GM19372 (cell line): ENCODE measurements at regions not wholly inside any gene's neighbourhood (a gene's known extent, or its start where the extent isn't known, plus 50 kb on each side); places are given as distances from the start of the nearest gene placed in this dataset.

Experiments
- ATAC-seq: cut with Tn5 transposase; IDR thresholded peaks from one replicate; pipeline ENCODE4 v1.9.1; 2021; ENCODE audit warnings: mild to moderate bottlenecking, low read depth, moderate library complexity; ENCODE audit not compliant: unreplicated experiment

- ATAC-seq: no peak
Measured at GRCh38 chr16:66155933-66156332, 210.6 kb upstream of the CDH5 start.

DNA sequence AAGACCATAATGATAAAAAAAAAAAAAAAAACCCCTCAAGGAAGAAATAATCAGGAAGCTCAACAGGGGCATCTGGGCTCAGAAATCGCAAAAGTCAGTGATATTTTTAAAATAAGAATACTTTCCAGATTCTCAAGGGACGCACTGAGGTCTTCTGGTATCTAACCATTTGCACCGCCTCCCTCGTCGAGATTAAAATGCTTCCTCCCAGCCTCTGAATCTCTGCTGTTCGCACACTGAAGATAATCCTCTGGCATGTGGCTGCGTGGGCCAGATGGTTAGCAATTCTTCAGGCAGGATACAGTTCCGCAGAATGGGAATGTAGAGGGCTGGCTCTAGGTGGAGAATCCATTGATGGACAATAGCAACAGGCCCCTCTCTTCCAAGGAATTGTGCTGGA lies 211.7 kb upstream of the CDH5 start:
- no peak for ATAC-seq

DNA sequence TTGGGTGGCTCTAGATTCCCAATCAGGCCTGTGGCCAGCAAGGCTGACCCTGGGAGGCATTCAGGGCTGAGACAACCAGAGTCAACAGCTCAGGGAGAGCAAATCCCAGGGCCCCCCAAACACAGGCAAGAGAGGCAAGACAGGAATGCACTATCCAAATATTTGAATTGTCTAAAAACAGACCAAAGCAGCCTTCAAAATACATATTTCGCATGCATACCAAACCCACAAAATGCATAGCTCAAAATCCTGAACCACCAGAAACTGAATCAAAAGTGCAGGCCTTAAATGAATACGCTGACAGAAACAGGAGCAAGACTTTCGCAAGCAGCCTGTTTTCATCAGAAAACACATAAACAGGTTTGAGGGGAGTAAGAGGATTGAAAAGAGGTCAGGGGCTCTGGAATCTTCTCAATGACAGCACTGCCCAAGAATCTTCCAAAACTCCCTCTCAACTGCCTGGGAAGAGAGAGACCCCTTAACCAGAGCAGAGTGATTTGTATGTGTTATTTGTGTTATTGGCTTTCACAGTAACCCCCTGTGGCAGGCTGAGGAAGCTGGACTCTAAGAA lies 213.6 kb upstream of the CDH5 start:
- no peak for ATAC-seq

- no peak for ATAC-seq
Measured at GRCh38 chr16:66152181-66152580, 214.3 kb upstream of the CDH5 start.

- no peak for ATAC-seq
Measured at GRCh38 chr16:66150698-66151482, 215.6 kb upstream of the CDH5 start.

DNA sequence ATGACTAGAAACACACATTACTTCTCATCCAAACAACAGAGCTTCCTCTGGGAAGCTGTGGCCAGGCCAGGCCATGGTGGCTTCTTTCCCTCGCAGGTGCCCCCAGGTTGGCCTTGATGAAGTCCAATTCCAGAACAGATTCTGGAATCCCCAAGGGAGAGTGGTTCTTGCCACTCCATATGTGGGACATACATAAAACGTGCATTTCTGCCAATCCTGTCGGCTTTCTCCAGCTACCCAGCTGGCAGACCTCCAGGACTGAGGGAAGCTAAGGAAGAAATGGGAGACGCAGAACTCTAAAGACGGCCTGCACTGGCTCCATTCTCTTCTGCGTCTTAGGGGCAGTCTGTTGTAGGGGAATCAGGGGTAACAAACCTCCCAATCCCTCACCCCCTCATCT lies 219.2 kb upstream of the CDH5 start:
- no peak for ATAC-seq

DNA sequence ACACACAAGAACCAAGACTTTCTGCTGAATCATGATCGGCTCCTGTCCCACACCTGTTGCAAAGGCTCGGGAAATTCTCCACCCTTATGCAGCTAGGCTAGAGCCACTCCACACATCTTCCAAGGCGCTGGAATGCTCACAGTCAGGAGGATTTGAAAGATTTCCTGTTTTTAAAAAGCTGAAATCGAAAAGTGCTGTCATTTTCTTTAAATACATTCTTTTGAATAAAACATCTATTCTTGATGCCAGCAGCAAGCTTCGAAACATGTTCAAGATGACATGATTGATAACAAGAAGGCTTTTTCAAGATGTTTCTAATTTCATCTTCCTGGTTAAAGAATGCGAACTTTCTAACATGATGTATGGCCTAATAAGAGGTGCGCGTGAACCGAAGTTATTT lies 219.7 kb upstream of the CDH5 start:
- no peak for ATAC-seq

DNA sequence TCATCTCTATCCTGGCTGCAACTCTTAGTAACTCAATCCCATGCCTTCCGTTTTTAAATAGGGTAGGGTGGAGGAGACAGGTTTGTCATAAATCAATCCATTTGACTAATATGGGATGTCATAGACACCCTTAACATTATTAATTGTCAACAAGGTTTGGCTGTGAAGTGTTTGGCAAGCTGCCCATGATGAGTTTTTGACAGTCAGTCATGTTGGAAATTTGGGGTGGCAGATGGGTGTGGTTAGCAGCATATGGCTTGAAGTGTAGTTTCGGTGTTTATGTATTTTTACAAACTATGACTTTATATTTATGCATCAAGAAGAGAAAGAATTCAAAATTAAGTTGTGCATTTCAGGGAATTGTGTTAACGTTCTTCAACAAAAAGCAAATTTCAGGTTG lies 221.8 kb upstream of the CDH5 start:
- no peak for ATAC-seq

DNA sequence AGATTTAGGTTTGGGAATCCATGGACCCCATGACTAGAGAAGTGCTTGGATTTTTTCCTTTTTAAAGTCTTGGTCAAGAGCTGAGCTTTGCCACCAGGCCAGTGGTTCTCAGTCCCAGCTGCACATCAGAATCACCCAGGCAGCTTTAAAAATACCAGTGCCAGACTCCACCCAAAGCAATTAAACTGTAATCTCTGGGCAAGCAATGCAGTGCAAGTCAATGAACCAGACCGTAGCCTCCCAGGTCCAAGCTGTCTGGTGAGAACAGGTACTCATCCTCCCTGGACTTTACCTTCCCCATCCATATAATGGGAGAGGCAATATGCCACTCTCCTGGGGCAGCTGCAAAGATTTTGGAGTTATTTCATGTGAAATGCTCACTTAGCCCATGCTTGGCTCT lies 223.1 kb upstream of the CDH5 start:
- ATAC-seq: no peak

DNA sequence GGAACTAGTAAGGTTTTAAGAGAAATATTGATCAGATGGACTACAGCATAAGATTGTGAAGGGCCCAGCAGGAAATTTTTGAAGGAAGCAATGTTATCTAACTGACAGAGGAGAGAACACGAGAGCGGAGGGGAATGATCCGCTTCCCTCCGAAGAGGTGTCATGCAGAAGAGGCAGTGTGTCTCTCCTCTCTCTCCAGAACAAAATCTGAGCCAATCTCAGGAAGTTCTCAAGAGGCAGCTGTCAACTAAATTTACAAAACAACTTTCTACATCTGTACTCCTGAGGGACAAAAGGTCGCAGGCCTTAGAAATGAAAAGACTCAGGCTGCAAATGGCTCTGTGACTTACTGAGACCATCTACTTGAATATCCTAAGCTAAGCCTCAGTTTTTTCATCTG lies 224.6 kb upstream of the CDH5 start:
- ATAC-seq: no peak

GRCh38 chr16:66137853-66138252 lies 228.6 kb upstream of the CDH5 start:
- ATAC-seq: no peak

- ATAC-seq: no peak
Measured at GRCh38 chr16:66136841-66137240, 229.7 kb upstream of the CDH5 start.

DNA sequence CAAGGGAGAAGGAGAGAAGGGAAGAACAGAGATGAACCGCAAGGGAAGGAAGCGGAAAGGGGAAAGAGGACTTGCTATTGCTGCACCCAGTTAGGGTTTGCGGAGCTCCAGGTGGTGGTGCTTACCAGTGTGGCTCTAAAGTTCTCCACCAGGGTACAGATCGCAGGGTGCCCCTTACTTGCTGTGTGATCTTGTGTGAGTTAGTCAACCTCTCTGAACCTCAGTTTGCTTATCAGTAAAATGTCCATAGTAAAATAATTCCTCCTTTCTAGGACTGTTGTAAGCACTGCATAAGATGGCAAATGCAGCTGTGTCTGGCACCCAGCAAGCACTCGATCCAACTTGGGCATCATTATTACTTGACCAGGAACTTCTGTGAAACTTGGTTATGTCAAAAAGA lies 230.7 kb upstream of the CDH5 start:
- no peak for ATAC-seq

DNA sequence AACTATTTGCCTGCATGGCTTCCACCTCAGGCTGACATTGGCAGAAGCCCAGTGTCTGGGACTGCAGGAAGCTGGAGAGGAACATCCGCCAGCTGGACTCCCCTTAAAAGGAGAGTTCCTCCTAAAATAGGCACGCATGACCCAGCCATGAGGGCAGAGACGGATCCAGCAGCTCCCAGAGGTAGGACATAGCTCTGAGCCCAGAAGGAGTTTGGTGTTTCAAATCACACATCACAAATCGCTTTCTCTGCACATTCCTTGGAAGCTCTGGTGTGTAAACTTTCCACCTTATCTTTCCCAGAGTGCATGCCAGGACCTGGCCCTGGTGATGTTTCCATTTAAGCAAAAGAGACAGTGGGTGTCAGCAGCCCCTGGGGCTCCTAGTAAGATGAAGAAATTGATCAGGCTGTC lies 231.1 kb upstream of the CDH5 start:
- no peak for ATAC-seq

DNA sequence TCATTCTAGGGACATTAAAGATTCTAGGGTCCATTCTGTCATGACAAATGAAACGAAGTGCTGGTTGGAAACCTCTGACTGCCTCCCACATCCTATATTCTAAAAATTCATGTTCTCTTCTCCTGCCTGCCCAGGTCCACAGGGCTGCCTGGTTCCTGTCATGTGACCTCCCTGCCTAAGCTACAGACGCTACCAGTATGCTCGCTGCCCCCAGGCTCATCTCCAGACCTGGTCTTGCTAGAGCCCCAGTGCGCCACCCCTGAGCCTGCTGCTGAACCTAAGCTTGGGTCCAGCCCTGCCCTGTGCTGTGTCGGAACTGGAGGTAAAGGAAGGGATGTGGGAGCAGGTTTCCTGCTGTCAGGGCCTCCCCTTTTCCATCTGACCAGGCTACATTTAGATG lies 231.6 kb upstream of the CDH5 start:
- ATAC-seq: no peak

- no peak for ATAC-seq
Measured at GRCh38 chr16:66133643-66134338, 232.7 kb upstream of the CDH5 start.

DNA sequence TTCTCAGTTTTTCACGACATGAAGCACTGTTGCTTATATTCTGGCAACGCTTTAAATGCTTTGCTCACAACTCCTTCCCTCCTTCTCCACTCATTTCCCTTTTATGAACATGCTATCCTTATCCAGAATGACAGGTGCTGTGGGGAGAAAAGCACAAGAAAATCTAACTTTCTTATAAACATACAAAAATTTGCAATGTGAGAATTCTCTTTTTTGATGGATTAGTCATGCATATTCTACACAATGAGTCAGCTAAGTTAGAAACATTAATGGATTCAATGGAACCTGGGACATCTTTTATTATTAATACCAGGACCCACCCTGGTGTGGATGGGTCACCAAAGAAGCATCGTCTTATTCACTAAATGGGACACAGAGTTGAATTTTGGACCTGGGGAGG lies 234.6 kb upstream of the CDH5 start:
- ATAC-seq: no peak

- ATAC-seq: no peak
Measured at GRCh38 chr16:66131156-66131807, 235.2 kb upstream of the CDH5 start.

DNA sequence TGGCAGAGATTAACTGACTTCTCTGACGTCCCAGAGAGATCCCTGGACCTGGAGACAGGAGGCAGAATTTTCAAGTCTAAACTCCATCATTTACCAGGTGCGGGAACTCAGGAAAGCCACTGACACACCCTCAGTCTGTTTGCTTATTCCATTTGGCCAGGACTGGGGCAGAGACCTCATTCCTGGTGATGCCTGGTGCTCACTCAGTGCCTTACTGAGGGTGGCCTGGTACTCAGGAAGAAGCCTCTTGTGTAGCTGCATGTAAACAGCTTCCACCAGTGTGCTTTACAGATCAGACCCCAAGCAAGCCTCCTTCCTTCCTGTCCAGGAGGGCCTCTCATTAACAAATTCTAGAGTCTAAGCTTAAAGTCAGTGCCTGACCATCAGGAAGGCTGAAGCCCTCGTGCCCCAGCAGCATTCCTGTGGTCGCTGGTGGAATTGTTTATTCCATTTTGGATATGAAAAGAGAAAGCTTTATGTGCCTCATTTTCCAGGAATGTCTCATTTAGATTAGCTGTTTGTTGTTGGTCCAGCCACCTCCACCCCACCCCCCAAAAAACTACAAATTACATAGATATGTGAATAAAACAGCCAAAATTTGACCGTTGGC lies 236.1 kb upstream of the CDH5 start:
- ATAC-seq: no peak

DNA sequence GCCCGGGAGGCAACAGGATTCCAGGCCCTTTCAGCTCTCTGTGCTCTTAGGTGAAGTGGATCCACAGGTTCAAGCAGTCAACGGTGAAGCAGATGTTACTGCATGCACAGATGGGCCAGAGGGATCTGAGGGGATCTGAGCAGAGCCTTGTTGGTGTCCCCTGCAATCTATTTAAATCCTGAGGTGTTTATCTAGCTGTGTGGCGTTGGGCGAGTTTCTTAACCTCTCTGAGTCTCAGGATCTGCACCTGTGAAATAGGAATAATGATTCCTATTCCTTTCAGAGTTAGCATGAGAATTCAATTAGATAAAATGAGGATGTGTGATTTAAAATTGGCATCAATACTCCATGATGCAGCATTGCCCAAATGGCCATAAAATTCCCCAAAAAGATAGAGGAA lies 237.3 kb upstream of the CDH5 start:
- ATAC-seq: no peak

GRCh38 chr16:66128371-66128770 lies 238.1 kb upstream of the CDH5 start:
- no peak for ATAC-seq
